Small intestine (tissue), 7 donors: ENCODE measurements at regions not wholly inside any gene's neighbourhood (a gene's known extent, or its start where the extent isn't known, plus 50 kb on each side); places are given as distances from the start of the nearest gene placed in this dataset.
A peak's percentile ranks its signal among the peaks of the same experiment; 100 is the strongest.

Source experiments
- DNase-seq, 2 donors: peaks; one replicate each; pipeline versions ENCODE4 v3.0.0 to v3.0.0-alpha.2; 2013
- FAIRE-seq: peaks from 2 replicates; lab custom pipeline; 2012; peaks lifted over from hg19 to GRCh38; lab: Jason Lieb, UNC
- H3K27ac ChIP-seq, 3 donors: one replicate each; pipeline ENCODE4 v1.5.1; 2013; ENCODE audit warnings: low read length in 2 of 3, mild to moderate bottlenecking in 2 of 3, control low read depth in 1 of 3, inconsistent platforms in 1 of 3, low read depth in 1 of 3, moderate library complexity in 1 of 3
- H3K27me3 ChIP-seq, 3 donors: one replicate each; pipeline ENCODE4 v1.6.1; 2013; ENCODE audit warnings: low read length in 3 of 3, inconsistent platforms in 1 of 3; ENCODE audit not compliant: control insufficient read depth in 3 of 3, insufficient read depth in 3 of 3
- H3K36me3 ChIP-seq, 3 donors: one replicate each; pipeline ENCODE4 v1.6.1; 2013; ENCODE audit warnings: low read length in 3 of 3, inconsistent platforms in 1 of 3, low read depth in 1 of 3, mild to moderate bottlenecking in 1 of 3, moderate library complexity in 1 of 3; ENCODE audit not compliant: control insufficient read depth in 3 of 3, insufficient read depth in 2 of 3
- H3K4me1 ChIP-seq, 3 donors: one replicate each; pipeline ENCODE4 v1.6.1; 2013; ENCODE audit warnings: low read length in 2 of 3, inconsistent platforms in 1 of 3, low read depth in 1 of 3, mild to moderate bottlenecking in 1 of 3, moderate library complexity in 1 of 3; ENCODE audit not compliant: control insufficient read depth in 3 of 3, insufficient read depth in 2 of 3
- H3K4me3 ChIP-seq, 3 donors: one replicate each; pipeline ENCODE4 v1.5.1; 2013; ENCODE audit warnings: low read length in 3 of 3, control low read depth in 1 of 3, inconsistent platforms in 1 of 3, low read depth in 1 of 3, mild to moderate bottlenecking in 1 of 3, moderate library complexity in 1 of 3
- H3K9me3 ChIP-seq, 2 donors: one replicate each; pipeline ENCODE4 v1.6.1; 2013; ENCODE audit warnings: low read depth in 1 of 2, low read length in 1 of 2; ENCODE audit not compliant: control insufficient read depth in 2 of 2, insufficient read depth in 1 of 2
- WGBS, 3 donors: extraction: QIAGEN DNeasy Blood & Tissue Kit; methylation state at CpG; one replicate each; pipeline ENCODE4 v1.1.7; 2013; 5-methylcytosine and 5-hydroxymethylcytosine counted together
- donor health status: healthy with polysubstance abuse.
- donor health status: control.
- donor health status: control.
- donor health status: Bipolar disorder and iron deficiency.
- donor health status: healthy.

DNA sequence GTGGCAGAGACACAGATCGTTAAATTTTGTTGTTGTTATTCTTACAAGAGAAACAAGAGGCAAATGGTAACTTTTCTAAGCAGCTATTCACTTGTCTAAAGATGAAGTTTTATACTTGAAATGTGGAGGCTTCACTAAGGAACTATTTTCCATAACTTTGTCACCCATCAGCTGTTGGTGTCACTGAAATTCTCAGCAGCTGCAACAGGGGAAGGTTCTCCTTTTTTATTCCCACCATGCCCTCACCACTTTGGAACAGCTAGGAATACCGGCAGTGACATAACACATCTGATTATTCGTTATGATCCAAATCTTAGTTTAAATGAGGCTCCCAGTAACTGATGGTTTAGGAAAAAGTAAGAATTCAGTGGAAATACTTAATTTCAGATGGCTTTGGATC is 147.0 kb upstream of the LEF1 start:
- Histone ChIP-seq H3K36me3 (no peaks in the 10 kb centered on the region), H3K9me3 (peaks cover 0 to under 1% of the 10 kb centered on the region in 2 donors), H3K4me3 (no peak overlapping the region), H3K27me3 (no peaks in the 10 kb centered on the region), H3K4me1 (peaks cover 0 to 2% (median 0%) of the 10 kb centered on the region in 3 donors), H3K27ac (no peak overlapping the region)
- FAIRE-seq (no peak), DNase-seq (no peak)
- 80 to 90% (median 85%) methylated on average over 3 of the region's 3 CpGs for WGBS, 3 donors

GRCh38 chr4:108314900-108315589 is 146.3 kb upstream of the LEF1 start:
- DNase-seq (no peak), FAIRE-seq (no peak)
- Histone ChIP-seq H3K9me3 (peaks cover 0 to 7% of the 10 kb centered on the region in 2 donors), H3K4me3 (no peak overlapping the region), H3K4me1 (peaks cover 0 to 1% (median 0%) of the 10 kb centered on the region in 3 donors), H3K36me3 (no peaks in the 10 kb centered on the region), H3K27me3 (no peaks in the 10 kb centered on the region), H3K27ac (no peak overlapping the region)
- 64 to 80% (median 68%) methylated on average over 8 of the region's 8 CpGs for WGBS, 3 donors

DNA sequence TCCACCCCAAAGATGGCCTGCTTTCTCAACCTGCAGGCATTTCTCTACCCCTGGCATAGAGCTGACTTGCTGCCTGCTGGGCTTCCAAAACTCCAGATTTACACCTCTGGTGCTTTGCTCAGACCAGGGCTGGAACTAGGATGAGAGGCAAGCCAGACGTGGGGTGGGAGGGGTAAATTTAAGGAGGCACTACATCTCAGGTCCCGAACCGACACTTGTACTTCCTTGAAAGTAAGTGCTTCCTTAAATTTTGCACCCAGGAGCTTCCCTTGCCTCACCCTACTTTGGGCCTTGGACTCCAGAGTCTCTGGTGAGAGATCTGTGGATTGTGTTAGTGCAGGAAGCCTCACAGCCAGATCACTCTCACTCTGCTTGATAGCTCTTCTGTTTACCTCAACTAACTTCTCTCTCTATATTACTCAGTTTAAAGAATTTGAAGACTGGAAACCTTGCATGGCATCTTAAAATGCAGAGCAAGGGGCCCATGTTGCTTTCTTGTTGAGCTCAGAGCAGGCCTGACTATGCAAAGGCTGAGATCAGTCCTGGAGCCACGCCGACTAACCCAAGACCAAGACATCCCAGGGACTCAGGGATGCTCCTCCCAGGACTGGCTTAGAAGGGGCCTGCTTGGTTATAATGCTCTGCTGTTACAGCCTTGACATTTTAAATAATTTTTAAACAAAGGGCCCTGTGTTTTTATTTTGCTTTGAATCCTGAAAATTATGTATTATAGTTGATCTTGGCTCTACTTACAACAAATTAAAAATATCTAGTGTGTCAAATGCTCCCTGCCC is 145.0 kb upstream of the LEF1 start:
- DNase-seq (no peak), FAIRE-seq (no peak)
- no peaks in the 10 kb centered on the region for H3K27me3 ChIP-seq
- no peak overlapping the region for H3K4me3 ChIP-seq
- H3K4me1 ChIP-seq = no peaks in the 10 kb centered on the region
- H3K36me3 ChIP-seq = no peaks in the 10 kb centered on the region
- peaks cover 0 to 10% of the 10 kb centered on the region in 2 donors for H3K9me3 ChIP-seq
- no peak overlapping the region for H3K27ac ChIP-seq
- 75 to 86% (median 84%) methylated on average over 5 of the region's 5 CpGs for WGBS, 3 donors

DNA sequence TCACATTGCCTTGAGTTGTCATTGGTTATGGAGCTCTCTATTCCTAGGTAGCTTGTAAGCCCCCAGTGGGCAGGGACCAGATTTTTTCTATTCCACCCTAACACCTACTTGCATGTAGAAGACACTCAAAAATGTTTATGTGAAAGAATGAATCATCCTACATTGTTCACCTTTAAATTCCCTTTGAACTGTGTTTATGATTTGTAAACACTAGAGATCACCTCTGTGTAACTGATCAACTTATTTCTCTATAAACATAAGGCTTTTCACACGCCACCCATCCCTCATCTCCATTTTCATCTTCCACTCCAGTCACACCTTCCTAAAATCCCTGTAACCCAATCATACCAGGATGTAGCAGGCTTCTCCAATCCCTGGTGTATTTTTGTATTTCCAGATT is 142.6 kb upstream of the LEF1 start:
- 26 to 65% (median 28%) methylated on average over 1 of the region's 1 CpG for WGBS, 3 donors
- Histone ChIP-seq H3K36me3 (no peaks in the 10 kb centered on the region), H3K4me1 (no peaks in the 10 kb centered on the region), H3K4me3 (no peak overlapping the region), H3K27ac (no peak overlapping the region), H3K9me3 (peaks cover 0 to 10% of the 10 kb centered on the region in 2 donors), H3K27me3 (no peaks in the 10 kb centered on the region)
- FAIRE-seq (no peak), DNase-seq (no peak)

- Histone ChIP-seq H3K27me3 (no peaks in the 10 kb centered on the region), H3K27ac (no peak overlapping the region), H3K36me3 (no peaks in the 10 kb centered on the region), H3K9me3 (peaks cover 0 to 2% of the 10 kb centered on the region in 2 donors), H3K4me1 (no peaks in the 10 kb centered on the region), H3K4me3 (no peak overlapping the region)
- FAIRE-seq = no peak
- DNase-seq = no peak
- WGBS, 3 donors = 81 to 86% (median 82%) methylated on average over 5 of the region's 5 CpGs
Observed at GRCh38 chr4:108303488-108304177, 134.9 kb upstream of the LEF1 start.

- peaks cover 0 to 3% of the 10 kb centered on the region in 2 donors for H3K9me3 ChIP-seq
- H3K27ac ChIP-seq = no peak overlapping the region
- H3K4me3 ChIP-seq = no peak overlapping the region
- H3K4me1 ChIP-seq = no peaks in the 10 kb centered on the region
- no peaks in the 10 kb centered on the region for H3K27me3 ChIP-seq
- no peaks in the 10 kb centered on the region for H3K36me3 ChIP-seq
- DNase-seq (no peak), FAIRE-seq (no peak)
- 3 to 23% (median 23%) methylated on average over 1 of the region's 1 CpG for WGBS, 3 donors
Observed at GRCh38 chr4:108301545-108302251, 133.0 kb upstream of the LEF1 start.

- WGBS, 3 donors = 94 to 96% (median 95%) methylated on average over 2 of the region's 2 CpGs
- peaks cover 0 to 3% of the 10 kb centered on the region in 2 donors for H3K9me3 ChIP-seq
- FAIRE-seq = no peak
- no peaks in the 10 kb centered on the region for H3K27me3 ChIP-seq
- H3K36me3 ChIP-seq = no peaks in the 10 kb centered on the region
- no peak overlapping the region for H3K4me3 ChIP-seq
- no peak overlapping the region for H3K27ac ChIP-seq
- no peaks in the 10 kb centered on the region for H3K4me1 ChIP-seq
- DNase-seq = no peak
Observed at GRCh38 chr4:108297605-108298004, 128.9 kb upstream of the LEF1 start.

GRCh38 chr4:108292229-108292628 is 123.5 kb upstream of the LEF1 start:
- no peak overlapping the region for H3K4me3 ChIP-seq
- no peaks in the 10 kb centered on the region for H3K4me1 ChIP-seq
- no peak for FAIRE-seq
- no peak overlapping the region for H3K27ac ChIP-seq
- H3K36me3 ChIP-seq = no peaks in the 10 kb centered on the region
- DNase-seq = peak; percentile 21 to 22
- H3K9me3 ChIP-seq = no peaks in the 10 kb centered on the region
- H3K27me3 ChIP-seq = no peaks in the 10 kb centered on the region
